HG02981 (cell line): ENCODE measurements at regions not wholly inside any gene's neighbourhood (a gene's known extent, or its start where the extent isn't known, plus 50 kb on each side); places are given as distances from the start of the nearest gene placed in this dataset.

Experiments used
- ATAC-seq: cut with Tn5 transposase; IDR thresholded peaks from one replicate; pipeline ENCODE4 v1.9.1; 2021; ENCODE audit warnings: mild to moderate bottlenecking, moderate library complexity; ENCODE audit not compliant: unreplicated experiment

DNA sequence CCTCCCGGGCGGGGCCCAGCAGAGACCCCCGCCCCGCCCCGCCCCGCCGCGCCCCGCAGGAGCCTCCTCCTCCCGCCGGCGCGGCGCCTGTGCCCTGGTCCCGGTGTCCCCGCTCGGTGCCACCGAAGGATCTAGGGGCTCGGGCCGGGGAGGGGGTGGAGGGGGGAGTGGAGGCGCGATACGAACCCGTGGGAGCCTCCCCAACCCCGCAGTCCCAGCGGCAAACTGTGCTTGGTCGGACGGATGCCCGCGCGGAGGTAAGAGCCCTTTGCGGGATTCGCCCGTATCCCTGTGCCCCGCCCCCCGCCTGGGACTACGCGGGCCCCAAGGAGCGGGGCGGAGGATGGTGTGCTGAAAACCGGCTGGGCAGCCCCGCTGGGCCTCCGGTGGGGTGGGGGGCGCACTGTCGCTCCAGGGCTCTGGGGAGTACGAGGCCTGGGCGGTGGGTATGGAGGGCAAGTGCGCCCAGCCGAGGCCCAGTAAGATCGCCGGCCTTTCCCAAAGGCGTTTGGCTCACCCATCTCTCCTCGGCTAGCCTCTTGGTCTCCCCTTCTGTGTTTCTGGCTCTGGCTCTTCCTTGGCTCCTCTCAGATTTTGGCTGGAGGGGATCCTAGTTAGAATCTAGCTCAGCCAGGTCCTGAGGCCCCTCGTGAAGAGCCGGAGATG lies 65.6 kb upstream of the POLG start:
- ATAC-seq: no peak

DNA sequence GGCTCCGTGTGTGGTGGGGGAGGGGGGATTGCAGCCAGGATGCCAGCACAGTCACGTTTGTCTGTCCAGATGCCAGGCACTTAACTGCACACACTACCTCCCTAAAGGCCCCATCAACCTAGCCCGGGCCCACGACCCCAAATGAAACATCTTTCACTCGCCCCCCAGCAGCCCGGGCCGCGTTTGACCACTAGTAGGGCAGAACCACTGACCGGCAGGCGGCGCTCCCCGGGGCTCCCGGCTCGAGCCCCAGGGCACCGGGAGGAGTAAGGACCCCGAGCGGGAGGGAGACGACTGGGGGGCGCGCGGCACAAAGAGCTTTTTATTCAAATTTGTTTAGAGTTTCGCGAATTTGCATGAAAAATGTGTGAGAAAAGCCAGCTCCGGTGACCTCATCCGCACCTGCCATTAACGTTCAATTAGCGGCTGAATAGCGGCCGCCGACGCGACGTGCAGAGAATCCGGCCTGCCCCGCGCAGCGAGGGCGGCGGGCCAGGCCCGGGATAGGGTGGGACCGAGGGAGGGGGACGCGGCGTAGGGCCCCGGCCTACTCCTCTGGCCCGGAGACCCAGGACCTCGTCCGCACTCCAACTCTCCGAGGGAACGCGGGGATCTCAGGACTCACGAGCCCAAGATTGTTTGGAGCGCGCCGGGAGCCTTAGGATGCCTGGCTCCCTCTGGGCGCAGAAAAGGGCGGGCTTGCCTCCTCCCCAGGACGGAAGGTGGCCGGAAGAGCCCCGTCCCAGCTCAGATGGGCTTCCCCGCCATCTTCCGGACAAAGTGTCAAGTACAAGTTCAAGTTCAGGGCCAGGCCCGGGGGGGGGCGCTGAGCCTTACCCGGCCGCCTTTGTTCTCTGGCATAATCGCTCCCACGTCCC lies 64.9 kb upstream of the POLG start:
- peak; percentile 70 for ATAC-seq

DNA sequence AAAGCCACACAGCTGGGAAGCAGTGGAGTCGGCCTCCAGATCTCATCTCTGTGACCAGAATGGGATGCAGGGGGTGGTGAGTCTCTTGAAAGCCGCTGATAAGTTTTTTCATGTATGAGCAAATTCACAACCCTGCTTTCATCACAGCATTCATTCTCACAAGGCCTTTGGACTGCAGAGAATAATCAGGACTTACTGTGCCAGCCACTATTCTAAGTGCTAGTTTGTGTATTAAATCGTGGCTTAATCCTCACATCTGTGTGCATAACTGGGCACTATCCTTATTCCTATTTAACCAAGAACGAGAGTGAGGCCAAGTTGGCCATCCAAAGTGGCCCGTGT lies 64.2 kb upstream of the POLG start:
- ATAC-seq: no peak

DNA sequence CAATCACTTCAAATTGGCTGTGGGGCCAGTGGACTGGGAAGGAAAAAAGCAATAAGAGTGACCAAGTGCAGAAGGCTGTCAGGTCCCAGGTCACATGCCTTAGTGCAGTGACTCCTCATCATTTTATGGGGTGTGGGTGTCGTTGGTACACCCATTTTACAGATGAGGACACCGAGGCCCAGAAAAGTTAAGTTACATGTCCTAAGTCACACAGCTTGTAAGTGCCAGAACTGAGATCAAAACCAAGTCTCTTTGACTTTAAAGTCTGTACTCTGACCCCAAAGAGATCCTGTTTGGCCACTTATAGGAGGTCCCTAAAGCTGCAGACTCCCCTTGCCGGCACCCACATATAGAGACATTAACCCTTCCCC lies 63.0 kb upstream of the POLG start:
- no peak for ATAC-seq

DNA sequence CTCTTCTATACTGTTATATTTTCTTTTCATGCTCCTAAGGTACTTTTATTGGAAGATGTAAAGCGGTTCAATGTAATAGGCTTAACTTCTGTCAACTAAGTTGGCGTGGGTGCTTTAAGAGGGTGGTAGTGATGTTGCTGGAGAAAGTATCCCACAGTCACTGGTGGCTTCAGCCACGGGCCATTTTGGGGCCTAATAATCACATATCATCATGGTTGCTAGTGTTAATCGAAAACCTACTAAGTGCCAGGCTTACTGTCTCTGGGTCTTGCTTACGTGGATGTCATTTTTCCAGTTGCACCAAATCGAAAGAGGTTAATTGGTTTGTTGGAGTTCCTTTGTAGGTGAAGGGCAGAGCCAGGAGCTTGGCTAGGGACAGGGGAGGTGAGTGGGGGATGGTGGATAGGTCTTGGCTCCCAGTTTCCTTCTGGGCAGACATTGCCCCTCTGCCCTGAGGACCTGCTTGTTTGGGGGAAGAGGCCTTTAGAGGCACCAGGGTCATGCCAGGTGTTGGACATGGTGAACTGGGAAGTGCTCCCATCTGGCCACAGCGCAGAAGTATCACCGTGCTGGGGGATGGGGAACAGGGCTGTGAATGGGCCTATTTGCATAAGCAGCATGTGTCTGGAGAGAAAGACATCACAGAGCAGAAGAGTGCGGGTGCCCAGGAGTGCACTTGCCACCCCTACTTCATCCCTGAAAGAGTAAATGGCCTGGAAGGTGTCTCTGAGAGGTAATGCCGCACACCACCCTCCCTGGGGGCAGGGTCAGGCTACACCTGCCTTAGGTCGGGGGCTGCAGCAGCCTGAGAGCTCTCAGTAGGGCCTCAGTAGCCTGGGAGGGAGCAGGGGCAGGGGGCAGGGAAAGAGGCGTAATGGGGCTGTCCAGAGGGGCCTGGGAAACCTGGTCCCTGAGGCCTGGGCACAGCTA lies 62.4 kb upstream of the POLG start:
- ATAC-seq: no peak

DNA sequence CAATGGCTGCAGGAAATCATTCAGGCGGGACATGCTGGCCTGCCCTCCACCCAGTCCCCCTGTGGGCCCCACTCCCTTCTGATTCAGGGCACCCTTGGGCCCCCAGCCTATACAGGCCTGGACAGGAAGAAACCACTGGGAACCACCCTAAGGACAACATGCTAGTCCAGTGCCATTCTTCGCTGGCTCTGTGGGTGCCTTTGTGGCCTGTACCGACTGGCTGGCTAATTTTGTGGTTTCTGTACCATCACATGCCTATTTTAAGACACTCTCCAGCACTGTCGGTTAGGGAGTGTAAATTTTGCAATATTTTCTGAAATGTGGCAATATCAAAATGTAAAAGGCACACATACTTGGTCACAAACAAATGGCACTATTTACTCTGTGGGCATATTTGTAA lies 61.4 kb upstream of the POLG start:
- ATAC-seq: no peak

DNA sequence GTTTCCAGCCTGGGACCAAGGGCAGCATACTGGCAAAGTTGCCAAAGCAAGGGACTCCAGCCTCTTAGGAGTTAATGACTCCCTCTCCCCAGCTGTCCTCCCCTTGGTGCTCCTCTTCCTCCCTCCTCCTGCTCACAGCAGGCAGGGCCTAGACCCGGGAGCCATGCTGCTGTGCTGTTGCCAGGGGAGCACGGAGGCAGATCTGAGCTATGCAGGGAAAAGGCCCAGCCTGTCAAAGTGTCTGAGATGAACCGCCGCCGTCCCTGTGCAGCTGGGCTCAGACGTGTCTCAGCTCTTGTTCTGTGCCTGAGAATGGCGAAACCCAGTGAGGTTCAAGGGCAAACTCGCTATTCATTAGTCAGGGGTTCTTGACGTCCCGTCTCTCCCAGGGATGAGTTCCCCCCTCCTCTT lies 60.8 kb upstream of the POLG start:
- ATAC-seq: no peak

DNA sequence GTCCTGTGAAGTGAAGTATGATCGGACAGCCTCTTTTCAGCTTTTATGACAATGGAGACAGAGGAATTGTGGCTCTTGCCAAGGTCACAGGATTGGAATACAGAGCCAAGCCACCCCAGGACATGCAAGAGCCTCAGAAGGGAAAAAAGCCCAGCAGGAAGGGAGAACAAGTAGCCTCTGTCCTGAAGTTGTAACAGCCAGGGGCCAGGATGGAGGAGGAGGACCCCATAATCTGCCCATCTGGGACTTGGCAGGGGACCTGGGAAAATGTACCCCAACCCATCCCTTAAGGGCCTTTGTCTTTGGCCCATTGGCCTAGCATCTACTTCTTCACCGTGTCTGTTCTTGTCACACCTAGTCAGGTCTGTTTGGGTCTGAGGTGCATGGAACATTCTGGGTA lies 60.4 kb upstream of the POLG start:
- ATAC-seq: no peak

DNA sequence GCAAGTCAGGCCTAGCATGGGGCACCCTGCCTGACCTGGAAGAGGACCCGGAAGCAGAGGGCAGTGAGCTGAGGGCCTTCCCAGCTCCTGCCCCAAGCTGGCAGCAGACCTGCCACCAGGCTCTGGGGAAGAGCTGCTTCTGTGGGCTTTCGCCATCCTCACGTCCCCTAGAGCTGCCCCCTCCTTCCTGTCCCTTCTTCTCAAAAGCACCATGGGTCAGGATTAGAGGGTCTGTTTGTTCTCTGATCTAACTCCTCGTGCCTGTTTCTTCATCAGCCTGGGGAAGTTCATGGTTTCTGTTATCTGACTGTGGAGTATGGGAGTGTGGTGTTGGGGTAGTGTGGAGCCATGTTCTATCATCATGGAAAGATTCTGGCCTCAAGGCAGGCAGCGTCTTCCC lies 58.4 kb upstream of the POLG start:
- no peak for ATAC-seq

DNA sequence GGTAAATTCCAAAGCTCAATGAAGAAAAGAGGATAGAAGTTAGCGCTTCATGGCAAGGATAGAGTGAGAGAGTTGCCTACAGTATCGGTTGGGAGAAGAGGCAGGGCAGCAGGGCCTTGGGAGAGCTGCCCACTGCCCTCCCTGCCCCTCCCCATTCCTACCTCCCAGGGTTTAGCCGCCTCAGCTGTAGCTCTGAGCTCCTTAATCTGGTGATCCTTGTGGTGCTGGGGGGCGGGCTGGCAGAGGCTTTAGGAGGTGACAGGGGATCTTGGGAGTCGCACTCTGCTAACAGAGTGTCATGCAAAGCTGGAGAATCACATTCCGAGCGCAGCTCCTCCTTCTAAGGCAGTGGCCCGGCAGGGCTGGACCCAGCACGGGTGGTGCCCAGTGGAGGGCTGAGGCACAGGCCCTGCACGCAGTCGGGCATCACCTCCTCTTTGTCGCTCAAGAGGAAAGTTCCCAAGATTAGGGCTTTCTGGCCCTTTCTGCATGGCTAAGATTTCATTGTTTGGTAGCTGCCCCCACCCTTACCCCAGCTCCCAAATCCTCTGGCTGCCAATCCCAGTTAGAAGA lies 57.1 kb upstream of the POLG start:
- no peak for ATAC-seq

DNA sequence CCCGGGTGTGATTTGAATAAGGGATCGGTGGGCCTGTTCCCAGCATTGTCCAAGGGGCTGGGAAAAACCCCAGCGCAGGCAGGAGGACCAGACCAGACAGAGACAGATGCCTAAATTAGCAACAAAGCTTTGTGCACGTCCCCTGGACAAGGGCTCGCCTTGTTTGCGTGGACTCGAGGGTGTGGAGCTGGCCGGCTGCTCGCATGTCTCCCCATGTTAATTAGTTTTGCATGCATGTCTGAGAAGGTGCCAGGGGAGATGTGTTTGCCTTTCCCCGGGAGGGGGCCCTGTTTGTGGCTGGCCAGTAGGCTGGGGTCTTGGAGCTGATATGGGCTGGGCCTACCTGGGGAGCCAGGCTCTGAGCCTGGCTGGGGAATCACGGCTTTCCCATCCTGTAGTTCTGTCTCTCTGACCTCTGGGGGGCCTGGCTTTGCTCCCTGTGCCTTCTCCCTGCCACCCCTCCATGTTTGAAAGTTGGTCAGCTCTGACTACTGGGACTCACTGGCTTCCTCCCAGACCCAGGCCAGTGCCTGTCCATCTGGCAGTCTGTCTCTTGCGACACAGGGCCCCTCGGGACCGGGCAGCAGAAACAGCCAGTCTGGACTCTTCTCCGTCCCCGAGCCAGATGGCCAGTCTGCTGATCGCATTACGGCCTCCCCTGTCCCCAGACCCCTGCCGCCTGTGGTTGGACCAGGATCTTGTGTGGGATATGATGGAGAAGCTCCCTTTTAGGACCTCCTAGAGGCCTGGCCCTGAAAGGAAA lies 55.4 kb upstream of the POLG start:
- no peak for ATAC-seq

DNA sequence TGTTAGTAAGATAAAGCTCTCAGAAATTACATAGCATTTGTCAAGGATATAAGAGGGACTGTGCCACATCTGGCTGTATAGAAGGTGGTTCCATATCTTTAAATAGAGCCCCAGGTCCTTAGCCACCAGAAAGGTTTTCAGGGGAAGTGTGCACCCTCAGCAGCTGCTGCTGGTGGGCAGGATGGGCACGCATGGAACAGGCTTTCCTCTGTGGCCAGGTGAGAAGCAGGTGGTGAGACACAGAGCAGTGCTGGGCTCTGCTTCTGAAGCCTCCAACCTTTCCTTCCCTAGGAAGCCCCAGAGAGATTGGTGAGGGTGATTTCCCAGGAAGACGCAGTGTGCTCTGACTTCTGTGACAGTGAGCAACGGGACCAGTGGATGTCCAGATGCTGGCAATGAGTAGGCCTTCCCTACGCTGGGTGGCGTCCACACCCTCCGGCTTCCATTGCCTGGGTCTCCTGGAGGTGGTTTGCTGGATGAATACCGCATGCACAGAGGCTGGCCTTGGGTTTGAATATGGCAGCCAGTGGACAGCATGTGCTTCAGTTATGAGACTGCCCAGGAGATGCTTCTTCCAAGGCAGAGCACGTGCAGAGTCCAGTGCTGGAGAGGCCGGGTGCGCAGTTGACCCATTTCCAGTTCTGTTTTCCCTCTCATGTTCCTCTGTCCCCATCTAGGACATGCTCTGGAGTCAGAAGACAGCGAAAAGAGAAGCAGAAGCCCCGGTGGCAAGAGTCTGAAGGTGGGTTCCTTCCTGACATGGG lies 52.7 kb upstream of the POLG start:
- no peak for ATAC-seq

DNA sequence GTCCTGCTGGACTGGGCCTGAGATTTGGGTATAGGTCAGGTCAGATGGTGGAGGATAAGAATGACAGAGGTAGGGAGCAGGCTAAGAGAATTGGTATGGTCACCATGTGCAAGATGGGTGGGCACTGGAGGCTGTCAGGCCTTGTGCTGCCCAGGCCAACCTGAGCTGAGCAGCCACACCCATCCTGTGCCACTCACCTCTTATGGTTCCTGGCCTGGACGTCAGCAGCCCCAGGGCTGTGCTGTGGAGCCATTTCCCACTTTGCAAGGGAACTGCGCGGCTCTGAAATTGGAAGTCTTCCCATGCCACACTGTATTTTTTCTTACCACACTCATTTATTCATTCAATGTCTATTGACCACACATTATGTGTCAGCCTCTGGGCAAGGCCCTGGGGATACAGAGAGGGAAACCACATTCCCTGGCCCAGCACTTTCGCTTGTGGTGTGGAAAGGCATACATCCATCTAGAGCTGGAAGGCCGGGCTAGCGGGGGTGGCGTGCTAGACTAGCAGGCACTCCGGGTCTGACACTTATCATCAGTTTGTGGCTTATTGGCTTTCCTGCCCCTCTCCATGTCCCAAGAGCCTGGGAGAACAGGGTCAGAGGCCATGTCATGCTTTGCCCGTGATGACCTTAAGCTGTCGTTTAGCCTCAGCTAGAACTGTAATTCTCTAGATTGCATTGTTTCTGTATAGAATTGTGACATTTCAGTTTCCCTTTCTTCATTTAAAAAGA lies 51.1 kb upstream of the POLG start:
- ATAC-seq: no peak
